D341Med (cell line): ENCODE measurements at regions not wholly inside any gene's neighbourhood (a gene's known extent, or its start where the extent isn't known, plus 50 kb on each side); places are given as distances from the start of the nearest gene placed in this dataset.

Source experiments
- DNase-seq: peaks from one replicate; pipeline ENCODE4 v3.0.0; 2012; ENCODE audit warnings: low spot score

- DNase-seq: no peak
Measured at GRCh38 chr4:125808570-125808969, 493.8 kb downstream of the FAT4 start.

- DNase-seq: no peak
Measured at GRCh38 chr4:125811892-125812291, 497.1 kb downstream of the FAT4 start.

GRCh38 chr4:125826801-125827695 is 512.3 kb downstream of the FAT4 start:
- DNase-seq: no peak

- no peak for DNase-seq
Measured at GRCh38 chr4:125827696-125828052, 512.9 kb downstream of the FAT4 start.

- no peak for DNase-seq
Measured at GRCh38 chr4:125828346-125828745, 513.6 kb downstream of the FAT4 start.

GRCh38 chr4:125832161-125832560 is 517.4 kb downstream of the FAT4 start:
- no peak for DNase-seq

- no peak for DNase-seq
Measured at GRCh38 chr4:125836597-125837195, 521.9 kb downstream of the FAT4 start.

GRCh38 chr4:125837493-125838201 is 522.9 kb downstream of the FAT4 start:
- DNase-seq: no peak

- no peak for DNase-seq
Measured at GRCh38 chr4:125838202-125838601, 523.4 kb downstream of the FAT4 start.

- DNase-seq: no peak
Measured at GRCh38 chr4:125838924-125839323, 524.2 kb downstream of the FAT4 start.

GRCh38 chr4:125843947-125844346 is 529.2 kb downstream of the FAT4 start:
- DNase-seq: no peak

- no peak for DNase-seq
Measured at GRCh38 chr4:125847518-125847917, 532.8 kb downstream of the FAT4 start.

- no peak for DNase-seq
Measured at GRCh38 chr4:125849869-125850268, 535.1 kb downstream of the FAT4 start.

GRCh38 chr4:125891597-125892258 is 577.0 kb downstream of the FAT4 start:
- no peak for DNase-seq

- no peak for DNase-seq
Measured at GRCh38 chr4:125904802-125905201, 590.0 kb downstream of the FAT4 start.

- DNase-seq: no peak
Measured at GRCh38 chr4:125911058-125911457, 596.3 kb downstream of the FAT4 start.

- no peak for DNase-seq
Measured at GRCh38 chr4:125911481-125911880, 596.7 kb downstream of the FAT4 start.

GRCh38 chr4:125917559-125917958 is 602.8 kb downstream of the FAT4 start:
- no peak for DNase-seq

GRCh38 chr4:125928652-125929051 is 613.9 kb downstream of the FAT4 start:
- DNase-seq: no peak

GRCh38 chr4:125938541-125938940 is 623.8 kb downstream of the FAT4 start:
- no peak for DNase-seq

- no peak for DNase-seq
Measured at GRCh38 chr4:125940426-125940825, 625.7 kb downstream of the FAT4 start.

- no peak for DNase-seq
Measured at GRCh38 chr4:125944966-125945365, 630.2 kb downstream of the FAT4 start.

- DNase-seq: no peak
Measured at GRCh38 chr4:125948021-125948420, 633.3 kb downstream of the FAT4 start.
